PC-9 (cell line): ENCODE measurements at regions not wholly inside any gene's neighbourhood (a gene's known extent, or its start where the extent isn't known, plus 50 kb on each side); places are given as distances from the start of the nearest gene placed in this dataset.

Source experiments
- BruUV-seq: library from RNA; stranded (reverse); fragments of 400-500 nt; replicated peaks from 2 replicates; lab custom pipeline; 2021; lab: Mats Ljungman, UMichigan
- CTCF ChIA-PET: fragments of 300-600 bp; sonication (Branson Sonifier 250); formaldehyde crosslinking; loops from one replicate; lab custom pipeline; 2022; ENCODE audit warnings: antibody characterized with exemption; lab: Charles Lee
- POLR2A ChIA-PET: fragments of 300-600 bp; sonication (Branson Sonifier 250); formaldehyde crosslinking; loops from one replicate; lab custom pipeline; 2022; ENCODE audit warnings: antibody characterized with exemption; ENCODE audit not compliant: unreplicated experiment; lab: Charles Lee
- DNase-seq, 2 experiments: peaks; one replicate each; pipeline versions ENCODE4 v3.0.0 to v3.0.0-alpha.2; 2015 to 2022; ENCODE audit warnings: mixed read lengths in 1 of 2
- H2AFZ ChIP-seq: fragments of 200-600 bp; sonication (generic); 2 replicates; pipeline ENCODE4 v1.8.1; 2017; ENCODE audit warnings: antibody characterized with exemption
- H3F3A ChIP-seq: fragments of 200-600 bp; sonication (generic); 2 replicates; pipeline ENCODE4 v1.8.1; 2017; ENCODE audit warnings: antibody characterized with exemption, mild to moderate bottlenecking, low read depth; ENCODE audit not compliant: insufficient read depth
- H3K27ac ChIP-seq: fragments of 200-600 bp; sonication (generic); 2 replicates; pipeline ENCODE4 v1.6.1; 2016; ENCODE audit warnings: mixed run types
- H3K27me3 ChIP-seq: fragments of 200-600 bp; sonication (generic); 2 replicates; pipeline ENCODE4 v1.6.1; 2016; ENCODE audit warnings: low read depth, mixed run types; ENCODE audit not compliant: insufficient read depth
- H3K36me3 ChIP-seq: fragments of 200-600 bp; sonication (generic); 2 replicates; pipeline ENCODE4 v1.6.1; 2016; ENCODE audit warnings: low read depth, mixed run types
- H3K4me1 ChIP-seq: fragments of 200-600 bp; sonication (generic); replicated peaks from 2 replicates; pipeline ENCODE4 v1.6.1; 2016; ENCODE audit warnings: mixed run types; ENCODE audit not compliant: insufficient read depth
- H3K4me2 ChIP-seq: fragments of 200-600 bp; sonication (generic); 2 replicates; pipeline ENCODE4 v1.6.1; 2017; ENCODE audit warnings: mixed run types
- H3K4me3 ChIP-seq: fragments of 200-600 bp; sonication (generic); 2 replicates; pipeline ENCODE4 v1.6.1; 2016; ENCODE audit warnings: mixed run types
- H3K79me2 ChIP-seq: fragments of 200-600 bp; sonication (generic); 2 replicates; pipeline ENCODE4 v1.6.1; 2017; ENCODE audit warnings: low read depth, mixed run types
- H3K9me2 ChIP-seq: fragments of 200-600 bp; sonication (generic); 2 replicates; pipeline ENCODE4 v1.8.1; 2017; ENCODE audit warnings: mild to moderate bottlenecking; ENCODE audit not compliant: insufficient read depth
- H3K9me3 ChIP-seq: fragments of 200-600 bp; sonication (generic); 2 replicates; pipeline ENCODE4 v1.8.1; 2016; ENCODE audit warnings: low read depth; ENCODE audit not compliant: insufficient read depth
- H4K20me1 ChIP-seq: fragments of 200-600 bp; sonication (generic); 2 replicates; pipeline ENCODE4 v1.8.1; 2017; ENCODE audit not compliant: insufficient read depth
- CTCF ChIP-seq: fragments of 200-600 bp; sonication (generic); conservative IDR thresholded peaks from 2 replicates; pipeline ENCODE4 v1.6.1; 2017; ENCODE audit warnings: mixed run types, antibody characterized with exemption, mild to moderate bottlenecking, moderate library complexity
- EZH2 ChIP-seq: fragments of 200-600 bp; sonication (generic); IDR thresholded peaks from 2 replicates; pipeline ENCODE4 v1.8.0; 2017; ENCODE audit warnings: antibody characterized with exemption, low read depth
- intact Hi-C: fragments of 100-400 bp; cut with micrococcal nuclease; formaldehyde crosslinking; loops from one replicate; pipeline ENCODE4 v1.10.0; 2022; ENCODE audit not compliant: unreplicated experiment

GRCh38 chr5:135678640-135679268, 100.0 kb upstream of the CXCL14 start:
- no TSS peak for BruUV-seq
- CTCF ChIA-PET: no interaction called here

GRCh38 chr5:135671966-135672365, 93.2 kb upstream of the CXCL14 start:
- no peak for DNase-seq
- Histone ChIP-seq H3K79me2 (no peaks in the 10 kb centered on the region), H3K36me3 (no peaks in the 10 kb centered on the region), H3K9me3 (no peaks in the 10 kb centered on the region), H3K9me2 (no peaks in the 10 kb centered on the region; the same call in 1 of the 2 replicates), H3K4me1 (no peaks in the 10 kb centered on the region), H4K20me1 (no peaks in the 10 kb centered on the region), H3K4me3 (no peak overlapping the region), H3F3A (no peaks in the 10 kb centered on the region), H3K4me2 (no peak overlapping the region), H3K27me3 (peaks cover 17% of the 10 kb centered on the region; the same call in 1 of the 2 replicates), H3K27ac (no peak overlapping the region), H2AFZ (no peak overlapping the region)
- no peak for TF ChIP-seq CTCF
- no peak for TF ChIP-seq EZH2
- ChIA-PET CTCF (interaction anchor here (0.6 kb wide), 2 partner anchors 9 to 666 kb away, joined by 3 read pairs; no protein-coding TSS in a partner anchor), POLR2A (no interaction called here)
- BruUV-seq: no TSS peak
- intact Hi-C loops: no loop called here

More at GRCh38 chr5:135678640-135679268, 100.0 kb upstream of the CXCL14 start:
- H3K4me3 ChIP-seq: no peak overlapping the region
- H3K36me3 ChIP-seq: no peaks in the 10 kb centered on the region
- H3K9me2 ChIP-seq: no peaks in the 10 kb centered on the region; the same call in 1 of the 2 replicates
- DNase-seq: no peak
- no peak overlapping the region for H3K4me2 ChIP-seq
- H3F3A ChIP-seq: no peaks in the 10 kb centered on the region
- H3K4me1 ChIP-seq: no peaks in the 10 kb centered on the region
- intact Hi-C loops: no loop called here
- H2AFZ ChIP-seq: no peak overlapping the region
- no peak overlapping the region for H3K27ac ChIP-seq
- peaks cover 16% of the 10 kb centered on the region; the same call in 1 of the 2 replicates for H3K27me3 ChIP-seq
- POLR2A ChIA-PET: no interaction called here
- H4K20me1 ChIP-seq: no peaks in the 10 kb centered on the region
- no peaks in the 10 kb centered on the region for H3K9me3 ChIP-seq
- TF ChIP-seq EZH2: no peak
- no peak for TF ChIP-seq CTCF
- no peaks in the 10 kb centered on the region for H3K79me2 ChIP-seq

GRCh38 chr5:135671052-135671705, 92.4 kb upstream of the CXCL14 start:
- peaks cover 12% of the 10 kb centered on the region; the same call in 1 of the 2 replicates for H3K27me3 ChIP-seq
- no peak overlapping the region for H3K27ac ChIP-seq
- H3K4me2 ChIP-seq: no peak overlapping the region
- H3K4me3 ChIP-seq: no peak overlapping the region
- no peaks in the 10 kb centered on the region for H3K9me3 ChIP-seq
- no peaks in the 10 kb centered on the region for H3F3A ChIP-seq
- no TSS peak for BruUV-seq
- ChIA-PET CTCF (interaction anchor here (0.6 kb wide), 1 partner anchor 8 kb away, joined by 3 read pairs; no protein-coding TSS in a partner anchor), POLR2A (no interaction called here)
- no peak for DNase-seq
- H4K20me1 ChIP-seq: no peaks in the 10 kb centered on the region
- no peaks in the 10 kb centered on the region; the same call in 1 of the 2 replicates for H3K9me2 ChIP-seq
- H3K79me2 ChIP-seq: no peaks in the 10 kb centered on the region
- intact Hi-C loops: no loop called here
- no peaks in the 10 kb centered on the region for H3K36me3 ChIP-seq
- TF ChIP-seq CTCF: no peak
- TF ChIP-seq EZH2: no peak
- no peak overlapping the region for H2AFZ ChIP-seq
- no peaks in the 10 kb centered on the region for H3K4me1 ChIP-seq
